Effector memory CD8-positive, alpha-beta T cell (primary cell): ENCODE measurements at regions not wholly inside any gene's neighbourhood (a gene's known extent, or its start where the extent isn't known, plus 50 kb on each side); places are given as distances from the start of the nearest gene placed in this dataset.

Experiments
- ATAC-seq: fragments of 150-1000 bp; cut with Tn5 transposase; replicated peaks from 2 replicates; pipeline ENCODE4 v1.10.0; 2021; ENCODE audit warnings: mild to moderate bottlenecking, moderate library complexity
- DNase-seq, 3 experiments: peaks; one replicate each; pipeline ENCODE4 v3.0.0; 2021
- H3K27ac Mint-ChIP-seq, 2 donors: one replicate each; pipeline ENCODE4 v1.8.0; 2022; ENCODE audit warnings: mild to moderate bottlenecking in 2 of 2, mixed read lengths in 2 of 2, moderate library complexity in 2 of 2
- H3K27me3 Mint-ChIP-seq, 2 donors: one replicate each; pipeline ENCODE4 v1.8.0; 2022; ENCODE audit warnings: mixed read lengths in 2 of 2
- H3K36me3 Mint-ChIP-seq: one replicate; pipeline ENCODE4 v1.8.0; 2022; ENCODE audit warnings: mild to moderate bottlenecking, moderate library complexity, mixed read lengths; ENCODE audit not compliant: insufficient read depth
- H3K4me1 Mint-ChIP-seq, 2 donors: one replicate each; pipeline ENCODE4 v1.8.0; 2022; ENCODE audit warnings: low read depth in 2 of 2, mixed read lengths in 2 of 2
- H3K4me3 Mint-ChIP-seq, 2 donors: one replicate each; pipeline ENCODE4 v1.8.0; 2022; ENCODE audit warnings: mild to moderate bottlenecking in 2 of 2, mixed read lengths in 2 of 2, moderate library complexity in 2 of 2
- H3K9me3 Mint-ChIP-seq, 2 donors: one replicate each; pipeline ENCODE4 v1.8.0; 2022; ENCODE audit warnings: mixed read lengths in 2 of 2

- peaks cover 0 to 2% of the 10 kb centered on the region in 2 donors for H3K9me3 Mint-ChIP-seq
- no peak overlapping the region for H3K27ac Mint-ChIP-seq
- no peak for DNase-seq
- no peak overlapping the region for H3K4me3 Mint-ChIP-seq
- no peaks in the 10 kb centered on the region for H3K36me3 Mint-ChIP-seq
- peaks cover 60 to 88% of the 10 kb centered on the region in 2 donors for H3K27me3 Mint-ChIP-seq
- no peak for ATAC-seq
- peaks cover 0 to 2% of the 10 kb centered on the region in 2 donors for H3K4me1 Mint-ChIP-seq
These were observed 129.1 kb downstream of the TPRA1 start for GRCh38 chr3:127461286-127461910.

GRCh38 chr3:127459891-127460290 lies 130.6 kb downstream of the TPRA1 start:
- H3K36me3 Mint-ChIP-seq, result no peaks in the 10 kb centered on the region
- H3K4me3 Mint-ChIP-seq, result no peak overlapping the region
- H3K4me1 Mint-ChIP-seq, result peaks cover 9 to 11% of the 10 kb centered on the region in 2 donors
- H3K27me3 Mint-ChIP-seq, result peaks cover 66 to 92% of the 10 kb centered on the region in 2 donors
- no peak overlapping the region for H3K27ac Mint-ChIP-seq
- ATAC-seq, result no peak
- DNase-seq, result no peak
- peaks cover 0 to 2% of the 10 kb centered on the region in 2 donors for H3K9me3 Mint-ChIP-seq

DNA sequence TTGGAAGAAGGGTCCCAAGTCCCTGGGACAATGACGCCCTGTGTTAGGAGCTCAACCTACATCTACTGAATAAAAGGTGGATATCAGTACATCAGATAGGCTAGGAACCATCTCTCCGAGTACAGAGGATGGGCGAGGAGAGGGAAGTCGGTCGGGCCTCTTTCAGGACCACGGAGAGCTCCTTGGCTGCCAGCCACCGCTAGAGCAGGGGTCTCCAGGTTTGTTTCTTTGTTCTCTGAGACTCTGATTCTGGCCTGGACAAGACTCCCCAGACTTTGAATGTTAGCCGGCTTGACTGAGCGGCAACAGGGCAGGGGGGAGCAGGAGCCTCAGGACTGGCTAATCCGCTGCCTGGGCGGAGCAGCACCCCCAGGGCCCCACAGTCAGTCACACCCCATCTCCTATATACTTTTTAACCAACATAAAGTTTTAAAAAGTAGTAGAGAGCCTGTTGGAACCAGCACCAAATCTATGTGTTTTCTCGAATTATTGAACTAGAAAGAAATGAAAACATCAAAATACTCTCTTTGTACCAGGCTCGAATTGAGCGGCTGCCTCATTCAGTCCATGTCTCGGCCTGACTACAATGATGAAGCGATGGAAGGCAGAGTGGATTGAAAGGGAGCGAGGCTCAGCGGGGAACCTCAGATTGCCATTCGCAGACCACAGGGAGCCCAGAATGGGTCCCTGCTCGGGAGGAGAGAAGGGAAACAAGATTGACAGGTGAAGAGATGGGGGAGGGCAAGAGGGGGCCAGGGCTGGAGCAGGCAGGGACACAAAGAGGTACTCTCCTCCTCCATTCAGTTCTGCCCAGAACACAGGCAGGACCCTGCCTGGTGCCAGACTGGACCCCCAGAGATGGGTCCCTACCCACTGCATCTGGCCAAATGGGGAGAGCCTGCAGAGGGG lies 131.6 kb downstream of the TPRA1 start:
- Mint-ChIP-seq H3K27ac (no peak overlapping the region), H3K4me1 (peaks cover 10 to 11% of the 10 kb centered on the region in 2 donors)
- no peak for DNase-seq

GRCh38 chr3:127457546-127458145 lies 132.9 kb downstream of the TPRA1 start:
- ATAC-seq (no peak), DNase-seq (no peak)
- H3K27me3 Mint-ChIP-seq, result peaks cover 76 to 100% of the 10 kb centered on the region in 2 donors
- peaks cover 10 to 11% of the 10 kb centered on the region in 2 donors for H3K4me1 Mint-ChIP-seq
- H3K27ac Mint-ChIP-seq, result no peak overlapping the region
- peaks cover 0 to 2% of the 10 kb centered on the region in 2 donors for H3K9me3 Mint-ChIP-seq
- H3K36me3 Mint-ChIP-seq, result no peaks in the 10 kb centered on the region
- no peak overlapping the region for H3K4me3 Mint-ChIP-seq

More for the DNA sequence above, 131.6 kb downstream of the TPRA1 start:
- no peak for ATAC-seq
- peaks cover 0 to 2% of the 10 kb centered on the region in 2 donors for H3K9me3 Mint-ChIP-seq
- no peak overlapping the region for H3K4me3 Mint-ChIP-seq
- peaks cover 74 to 92% of the 10 kb centered on the region in 2 donors for H3K27me3 Mint-ChIP-seq
- H3K36me3 Mint-ChIP-seq, result no peaks in the 10 kb centered on the region

DNA sequence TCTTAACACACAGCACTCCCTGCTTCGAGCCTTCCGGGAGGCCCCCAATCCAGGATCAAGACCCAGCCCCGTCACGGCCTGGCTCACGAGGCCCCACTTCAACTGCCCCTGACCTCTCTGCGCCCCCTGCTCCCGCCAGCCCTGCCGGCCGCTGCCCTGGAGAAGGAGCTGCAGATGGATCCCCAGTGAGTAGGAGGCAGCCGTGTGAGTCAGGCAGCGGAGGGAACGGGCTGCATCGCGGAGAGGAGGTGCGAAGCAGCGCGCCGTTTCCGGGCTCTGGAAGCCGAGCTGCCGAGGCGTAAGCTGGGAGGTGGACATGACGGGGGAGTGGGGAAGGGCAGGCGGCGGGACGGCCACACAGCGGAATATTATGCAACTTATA lies 133.4 kb downstream of the TPRA1 start:
- peaks cover 76 to 100% of the 10 kb centered on the region in 2 donors for H3K27me3 Mint-ChIP-seq
- no peak overlapping the region for H3K27ac Mint-ChIP-seq
- H3K4me3 Mint-ChIP-seq, result no peak overlapping the region
- DNase-seq (no peak), ATAC-seq (no peak)
- peaks cover 10 to 11% of the 10 kb centered on the region in 2 donors for H3K4me1 Mint-ChIP-seq
- no peaks in the 10 kb centered on the region for H3K36me3 Mint-ChIP-seq
- peaks cover 0 to 2% of the 10 kb centered on the region in 2 donors for H3K9me3 Mint-ChIP-seq

DNA sequence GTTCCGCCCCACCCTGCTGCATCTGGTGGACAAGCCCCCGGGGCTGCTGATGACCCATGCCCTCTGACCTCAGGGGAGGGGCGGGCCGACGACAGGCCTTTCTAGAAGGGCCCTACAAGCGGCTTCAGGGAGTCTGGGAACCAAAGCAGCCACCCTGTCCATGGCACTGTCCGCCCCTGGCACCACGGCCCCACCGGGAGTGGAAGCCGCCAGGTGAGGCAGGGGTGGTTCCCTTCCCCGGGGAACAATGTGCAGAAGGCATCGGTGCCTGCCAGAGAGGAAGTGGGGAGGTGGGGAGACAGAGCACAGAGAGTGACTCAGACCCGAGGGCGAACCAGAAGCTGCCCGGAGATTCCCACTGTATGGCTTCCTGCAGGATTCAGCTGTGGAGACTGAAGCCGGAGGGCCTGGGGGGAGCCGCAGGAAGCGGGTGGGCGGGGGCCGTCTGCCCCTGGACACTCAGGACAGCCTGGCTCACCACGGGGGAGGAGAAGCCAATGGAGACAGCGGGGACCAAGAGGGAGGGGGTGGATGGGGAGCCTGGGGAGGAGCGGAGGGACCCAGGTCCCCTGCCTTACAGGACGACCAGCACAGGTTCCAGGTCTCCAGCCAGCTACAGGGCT lies 134.0 kb downstream of the TPRA1 start:
- H3K9me3 Mint-ChIP-seq, result peaks cover 0 to 2% of the 10 kb centered on the region in 2 donors
- H3K4me3 Mint-ChIP-seq, result peak overlapping the region; percentile 20 to 39
- no peak for ATAC-seq
- H3K4me1 Mint-ChIP-seq, result peaks cover 11 to 15% of the 10 kb centered on the region in 2 donors
- peaks cover 77 to 96% of the 10 kb centered on the region in 2 donors for H3K27me3 Mint-ChIP-seq
- DNase-seq, result no peak
- no peak overlapping the region for H3K27ac Mint-ChIP-seq
- no peaks in the 10 kb centered on the region for H3K36me3 Mint-ChIP-seq

- Mint-ChIP-seq H3K27me3 (peaks cover 71 to 89% of the 10 kb centered on the region in 2 donors), H3K4me1 (peaks cover 11 to 15% of the 10 kb centered on the region in 2 donors), H3K36me3 (no peaks in the 10 kb centered on the region), H3K9me3 (peaks cover 0 to 2% of the 10 kb centered on the region in 2 donors), H3K27ac (no peak overlapping the region), H3K4me3 (peak overlapping the region; percentile 68 to 70)
- DNase-seq, result peak; percentile 16 to 34 (median 23)
- ATAC-seq, result peak; percentile 64
These were observed 134.7 kb downstream of the TPRA1 start for GRCh38 chr3:127455541-127456450.

DNA sequence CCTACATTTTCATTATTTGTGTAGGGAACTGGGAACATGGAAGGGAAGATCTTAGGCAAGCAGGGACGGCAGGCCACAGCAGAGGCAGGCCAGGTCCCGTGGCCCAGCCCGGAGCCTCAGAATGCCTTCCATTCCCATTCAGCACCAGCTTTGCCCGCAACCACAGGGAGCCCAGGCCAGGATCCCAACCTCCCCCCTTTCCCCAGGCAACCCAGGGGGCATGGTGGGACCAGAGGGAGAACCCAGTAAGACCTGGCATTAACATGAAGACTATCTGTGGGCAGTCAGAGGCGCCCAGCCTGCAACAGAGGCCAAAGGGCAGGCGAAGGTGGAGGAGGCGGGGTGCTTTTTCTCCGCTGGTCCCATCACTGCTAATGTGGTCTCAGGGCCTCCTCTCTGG lies 135.6 kb downstream of the TPRA1 start:
- DNase-seq (no peak), ATAC-seq (no peak)
- peaks cover 0 to 2% of the 10 kb centered on the region in 2 donors for H3K9me3 Mint-ChIP-seq
- no peaks in the 10 kb centered on the region for H3K36me3 Mint-ChIP-seq
- peaks cover 11 to 15% of the 10 kb centered on the region in 2 donors for H3K4me1 Mint-ChIP-seq
- H3K27ac Mint-ChIP-seq, result no peak overlapping the region
- H3K27me3 Mint-ChIP-seq, result peaks cover 72 to 89% of the 10 kb centered on the region in 2 donors
- peak overlapping the region; percentile 68 to 70 for H3K4me3 Mint-ChIP-seq

- H3K27ac Mint-ChIP-seq, result no peak overlapping the region
- no peak overlapping the region for H3K4me3 Mint-ChIP-seq
- no peak for ATAC-seq
- DNase-seq, result no peak
- H3K9me3 Mint-ChIP-seq, result peaks cover 0 to 2% of the 10 kb centered on the region in 2 donors
- peaks cover 72 to 89% of the 10 kb centered on the region in 2 donors for H3K27me3 Mint-ChIP-seq
- H3K36me3 Mint-ChIP-seq, result no peaks in the 10 kb centered on the region
- peaks cover 11 to 15% of the 10 kb centered on the region in 2 donors for H3K4me1 Mint-ChIP-seq
These were observed 136.5 kb downstream of the TPRA1 start for GRCh38 chr3:127454051-127454450.

GRCh38 chr3:127452321-127452821 lies 138.2 kb downstream of the TPRA1 start:
- DNase-seq (no peak), ATAC-seq (no peak)
- Mint-ChIP-seq H3K4me1 (peaks cover 11 to 15% of the 10 kb centered on the region in 2 donors), H3K27ac (no peak overlapping the region), H3K9me3 (no peaks in the 10 kb centered on the region), H3K27me3 (peaks cover 74 to 89% of the 10 kb centered on the region in 2 donors), H3K4me3 (no peak overlapping the region), H3K36me3 (no peaks in the 10 kb centered on the region)

- no peak overlapping the region for H3K27ac Mint-ChIP-seq
- no peak for DNase-seq
- no peak overlapping the region for H3K4me3 Mint-ChIP-seq
- no peaks in the 10 kb centered on the region for H3K9me3 Mint-ChIP-seq
- H3K36me3 Mint-ChIP-seq, result no peaks in the 10 kb centered on the region
- peaks cover 74 to 89% of the 10 kb centered on the region in 2 donors for H3K27me3 Mint-ChIP-seq
- H3K4me1 Mint-ChIP-seq, result peaks cover 9 to 14% of the 10 kb centered on the region in 2 donors
- no peak for ATAC-seq
These were observed 139.2 kb downstream of the TPRA1 start for GRCh38 chr3:127451321-127451720.

GRCh38 chr3:127450331-127450730 lies 140.2 kb downstream of the TPRA1 start:
- H3K9me3 Mint-ChIP-seq, result no peaks in the 10 kb centered on the region
- H3K4me1 Mint-ChIP-seq, result peaks cover 4 to 10% of the 10 kb centered on the region in 2 donors
- H3K36me3 Mint-ChIP-seq, result no peaks in the 10 kb centered on the region
- no peak overlapping the region for H3K27ac Mint-ChIP-seq
- peaks cover 74 to 88% of the 10 kb centered on the region in 2 donors for H3K27me3 Mint-ChIP-seq
- no peak for DNase-seq
- no peak for ATAC-seq
- no peak overlapping the region for H3K4me3 Mint-ChIP-seq
